ENCODE measurements at regions not wholly inside any gene's neighbourhood (a gene's known extent, or its start where the extent isn't known, plus 50 kb on each side); places are given as distances from the start of the nearest gene placed in this dataset.

- no peak for TF ChIP-seq REPIN1 (tag by site-specific recombination; IDR thresholded peaks at IDR 0.05; ENCODE audit: low read depth)
- TF ChIP-seq ZNF518A (tag by site-specific recombination; conservative IDR thresholded peaks at IDR 0.05; ENCODE audit: low read depth), result no peak
- no peak for TF ChIP-seq ZNF18 (tag by site-specific recombination; IDR thresholded peaks at IDR 0.05)
Measured at GRCh38 chr12:87405918-87406317, 623.3 kb downstream of the C12orf50 start.
